Uterus (tissue), 2 donors: ENCODE measurements at regions not wholly inside any gene's neighbourhood (a gene's known extent, or its start where the extent isn't known, plus 50 kb on each side); places are given as distances from the start of the nearest gene placed in this dataset.

Experiments used
- POLR2A ChIP-seq, 2 donors: fragments of 450-650 bp; IDR thresholded peaks; one replicate each; pipeline ENCODE4 v1.6.1; 2016; ENCODE audit warnings: antibody characterized with exemption in 2 of 2, mild to moderate bottlenecking in 1 of 2, moderate library complexity in 1 of 2
- TF ChIP-seq, protein P1 (sequence below), 4 experiments: fragments of 200-600 bp in 2 of 4; fragments of 450-650 bp in 2 of 4; sonication (generic) in 2 of 4; IDR thresholded peaks; one replicate each; pipeline ENCODE4 v1.5.1; 2016 to 2019; ENCODE audit warnings: antibody characterized with exemption in 4 of 4, mild to moderate bottlenecking in 2 of 4, moderate library complexity in 1 of 4

DNA sequence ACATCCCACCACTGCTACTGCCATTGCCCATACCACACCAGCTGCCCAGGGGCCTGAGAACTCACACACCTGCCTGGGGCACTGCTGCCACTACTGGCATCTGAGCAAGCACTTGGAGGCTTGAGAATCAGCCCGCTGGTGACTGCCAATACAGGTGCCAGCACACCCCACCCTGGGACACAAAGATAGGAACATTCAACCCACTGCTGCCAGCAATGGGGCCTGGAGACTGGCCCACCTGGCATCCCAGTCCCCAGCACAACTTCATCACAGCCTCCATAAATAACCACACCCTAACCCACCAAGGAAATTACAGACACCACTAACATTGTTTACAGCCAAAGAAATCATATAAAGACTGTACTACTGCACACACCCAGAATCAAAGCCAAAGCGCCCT is 115.9 kb downstream of the SLC16A9 start:
- TF ChIP-seq, protein P1, sequence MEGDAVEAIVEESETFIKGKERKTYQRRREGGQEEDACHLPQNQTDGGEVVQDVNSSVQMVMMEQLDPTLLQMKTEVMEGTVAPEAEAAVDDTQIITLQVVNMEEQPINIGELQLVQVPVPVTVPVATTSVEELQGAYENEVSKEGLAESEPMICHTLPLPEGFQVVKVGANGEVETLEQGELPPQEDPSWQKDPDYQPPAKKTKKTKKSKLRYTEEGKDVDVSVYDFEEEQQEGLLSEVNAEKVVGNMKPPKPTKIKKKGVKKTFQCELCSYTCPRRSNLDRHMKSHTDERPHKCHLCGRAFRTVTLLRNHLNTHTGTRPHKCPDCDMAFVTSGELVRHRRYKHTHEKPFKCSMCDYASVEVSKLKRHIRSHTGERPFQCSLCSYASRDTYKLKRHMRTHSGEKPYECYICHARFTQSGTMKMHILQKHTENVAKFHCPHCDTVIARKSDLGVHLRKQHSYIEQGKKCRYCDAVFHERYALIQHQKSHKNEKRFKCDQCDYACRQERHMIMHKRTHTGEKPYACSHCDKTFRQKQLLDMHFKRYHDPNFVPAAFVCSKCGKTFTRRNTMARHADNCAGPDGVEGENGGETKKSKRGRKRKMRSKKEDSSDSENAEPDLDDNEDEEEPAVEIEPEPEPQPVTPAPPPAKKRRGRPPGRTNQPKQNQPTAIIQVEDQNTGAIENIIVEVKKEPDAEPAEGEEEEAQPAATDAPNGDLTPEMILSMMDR (IDR thresholded peaks at IDR 0.05): no peak
- TF ChIP-seq POLR2A (IDR thresholded peaks at IDR 0.05): no peak
